Nephron (organoid): ENCODE measurements at regions not wholly inside any gene's neighbourhood (a gene's known extent, or its start where the extent isn't known, plus 50 kb on each side); places are given as distances from the start of the nearest gene placed in this dataset.

Experiments
- H3K27ac Mint-ChIP-seq, 3 experiments: 2 replicates each; pipeline ENCODE4 v1.8.0; 2020; ENCODE audit warnings: mixed read lengths in 3 of 3, mild to moderate bottlenecking in 2 of 3, moderate library complexity in 1 of 3
- H3K27me3 Mint-ChIP-seq: 2 replicates; pipeline ENCODE4 v1.8.0; 2021; ENCODE audit warnings: low read depth, mild to moderate bottlenecking, moderate library complexity, mixed read lengths
- H3K36me3 Mint-ChIP-seq: 2 replicates; pipeline ENCODE4 v1.8.0; 2020; ENCODE audit warnings: low read depth, mixed read lengths
- H3K4me1 Mint-ChIP-seq: 2 replicates; pipeline ENCODE4 v1.8.0; 2020; ENCODE audit warnings: mixed read lengths
- H3K4me3 Mint-ChIP-seq, 3 experiments: 2 replicates each; pipeline ENCODE4 v1.8.0; 2020; ENCODE audit warnings: mild to moderate bottlenecking in 3 of 3, mixed read lengths in 3 of 3, moderate library complexity in 2 of 3
- H3K9me3 Mint-ChIP-seq: 2 replicates; pipeline ENCODE4 v1.8.0; 2020; ENCODE audit warnings: mixed read lengths
- TF ChIP-seq, protein P1 (sequence below), 3 experiments: fragments of 200-600 bp; sonication (generic); IDR thresholded peaks; one replicate each; pipeline ENCODE4 v1.5.0; 2021; ENCODE audit warnings: antibody characterized with exemption in 3 of 3; ENCODE audit not compliant: unreplicated experiment in 3 of 3

DNA sequence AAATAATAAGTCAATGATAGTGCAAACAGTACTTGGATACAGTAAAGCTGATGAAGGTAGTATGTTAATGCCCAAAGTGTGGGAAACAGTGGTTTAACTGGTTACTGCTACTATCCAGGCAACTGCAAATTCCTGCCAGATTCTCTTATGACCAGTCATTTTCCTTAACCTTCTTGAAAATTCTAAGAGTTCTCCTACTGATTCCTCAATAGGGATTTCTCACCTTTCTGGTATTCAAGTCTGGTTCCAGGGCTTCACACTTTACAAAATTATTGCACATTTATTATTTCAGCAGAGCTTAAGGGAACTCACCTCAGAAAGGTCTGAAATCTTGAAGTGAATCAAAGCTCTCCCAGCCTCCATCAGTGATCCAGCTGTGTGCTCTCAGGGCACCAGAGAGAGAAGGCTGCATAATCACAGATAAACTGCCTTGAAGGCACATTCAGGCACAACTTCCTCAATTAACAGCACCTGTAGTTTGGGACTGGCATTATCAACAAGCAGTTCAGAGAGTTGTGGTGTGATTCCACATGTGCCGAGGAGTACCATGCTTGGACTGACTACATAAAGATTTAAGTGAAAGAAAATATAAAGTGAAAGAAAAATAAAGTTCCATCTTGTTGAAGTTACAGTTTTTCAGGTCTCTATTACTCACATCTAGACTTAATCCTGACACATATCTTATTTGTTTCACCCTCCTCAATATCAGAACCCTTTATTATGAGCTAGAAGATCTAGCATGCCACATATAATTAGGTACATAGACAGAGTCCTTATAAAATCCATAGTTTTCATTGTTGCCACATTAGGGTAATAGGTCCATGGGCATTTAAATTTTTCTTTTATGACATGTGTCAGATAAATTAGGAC, 59.5 kb upstream of the TIPARP start:
- TF ChIP-seq, protein P1, sequence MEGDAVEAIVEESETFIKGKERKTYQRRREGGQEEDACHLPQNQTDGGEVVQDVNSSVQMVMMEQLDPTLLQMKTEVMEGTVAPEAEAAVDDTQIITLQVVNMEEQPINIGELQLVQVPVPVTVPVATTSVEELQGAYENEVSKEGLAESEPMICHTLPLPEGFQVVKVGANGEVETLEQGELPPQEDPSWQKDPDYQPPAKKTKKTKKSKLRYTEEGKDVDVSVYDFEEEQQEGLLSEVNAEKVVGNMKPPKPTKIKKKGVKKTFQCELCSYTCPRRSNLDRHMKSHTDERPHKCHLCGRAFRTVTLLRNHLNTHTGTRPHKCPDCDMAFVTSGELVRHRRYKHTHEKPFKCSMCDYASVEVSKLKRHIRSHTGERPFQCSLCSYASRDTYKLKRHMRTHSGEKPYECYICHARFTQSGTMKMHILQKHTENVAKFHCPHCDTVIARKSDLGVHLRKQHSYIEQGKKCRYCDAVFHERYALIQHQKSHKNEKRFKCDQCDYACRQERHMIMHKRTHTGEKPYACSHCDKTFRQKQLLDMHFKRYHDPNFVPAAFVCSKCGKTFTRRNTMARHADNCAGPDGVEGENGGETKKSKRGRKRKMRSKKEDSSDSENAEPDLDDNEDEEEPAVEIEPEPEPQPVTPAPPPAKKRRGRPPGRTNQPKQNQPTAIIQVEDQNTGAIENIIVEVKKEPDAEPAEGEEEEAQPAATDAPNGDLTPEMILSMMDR (IDR thresholded peaks at IDR 0.05; ENCODE audit: unreplicated experiment in 3 of 3), result no peak
- Mint-ChIP-seq H3K4me1 (no peaks in the 10 kb centered on the region), H3K27ac (no peak overlapping the region), H3K27me3 (no peaks in the 10 kb centered on the region), H3K4me3 (no peak overlapping the region), H3K9me3 (no peaks in the 10 kb centered on the region), H3K36me3 (no peaks in the 10 kb centered on the region)

DNA sequence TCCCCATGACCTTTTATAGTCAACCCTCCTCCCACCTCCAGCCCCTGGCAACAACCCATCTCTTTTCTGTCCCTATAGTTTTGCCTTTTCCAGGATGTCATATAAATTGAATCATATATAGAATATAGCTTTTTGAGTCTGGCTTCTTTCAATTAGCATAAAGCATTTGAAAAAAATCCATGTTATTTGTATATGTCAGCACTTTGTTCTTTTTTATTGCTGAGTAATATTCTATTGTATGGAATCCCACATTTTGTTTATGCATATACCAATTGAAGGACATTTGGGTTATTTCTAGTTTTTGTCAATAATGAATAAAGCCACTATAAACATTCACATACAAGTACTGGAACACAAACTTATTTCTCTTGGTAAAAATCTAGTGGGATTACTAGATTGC, 58.0 kb upstream of the SSR3 start:
- Mint-ChIP-seq H3K4me1 (peaks cover 7% of the 10 kb centered on the region), H3K4me3 (no peak overlapping the region), H3K36me3 (no peaks in the 10 kb centered on the region), H3K27ac (no peak overlapping the region), H3K27me3 (no peaks in the 10 kb centered on the region), H3K9me3 (no peaks in the 10 kb centered on the region)
- TF ChIP-seq, protein P1 (IDR thresholded peaks at IDR 0.05; ENCODE audit: unreplicated experiment in 3 of 3), result no peak

DNA sequence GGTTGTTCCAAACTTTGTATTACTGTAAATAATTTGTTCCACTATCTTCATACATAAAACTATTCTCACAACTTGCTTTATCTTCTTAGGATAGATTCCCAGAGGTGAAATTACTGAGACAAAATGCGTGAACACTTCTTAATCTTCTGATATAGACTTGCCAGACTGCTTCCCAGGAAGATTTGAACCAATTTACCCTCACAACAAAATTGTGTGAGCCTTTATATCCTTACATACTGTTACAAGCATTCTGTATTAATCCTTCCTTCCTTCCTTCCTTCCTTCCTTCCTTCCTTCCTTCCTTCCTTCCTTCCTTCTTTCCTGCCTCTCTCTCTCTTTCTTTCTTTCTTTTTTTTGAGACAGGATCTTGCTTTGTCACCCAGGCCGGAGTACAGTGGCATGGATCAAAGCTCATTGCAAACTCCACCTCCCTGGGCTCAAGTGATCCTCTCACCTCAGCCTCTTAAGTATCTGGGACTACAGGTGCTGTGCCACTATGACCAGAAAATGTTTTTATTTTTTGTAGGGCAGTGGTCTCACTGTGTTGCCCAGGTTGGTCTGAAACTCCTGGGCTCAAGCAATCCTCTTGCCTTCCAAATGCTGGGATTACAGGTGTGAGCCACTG, 57.1 kb upstream of the SSR3 start:
- no peak overlapping the region for H3K27ac Mint-ChIP-seq
- peaks cover 7% of the 10 kb centered on the region for H3K4me1 Mint-ChIP-seq
- TF ChIP-seq, protein P1 (IDR thresholded peaks at IDR 0.05; ENCODE audit: unreplicated experiment in 3 of 3), result no peak
- no peak overlapping the region for H3K4me3 Mint-ChIP-seq
- no peaks in the 10 kb centered on the region for H3K36me3 Mint-ChIP-seq
- no peaks in the 10 kb centered on the region for H3K9me3 Mint-ChIP-seq
- no peaks in the 10 kb centered on the region for H3K27me3 Mint-ChIP-seq

DNA sequence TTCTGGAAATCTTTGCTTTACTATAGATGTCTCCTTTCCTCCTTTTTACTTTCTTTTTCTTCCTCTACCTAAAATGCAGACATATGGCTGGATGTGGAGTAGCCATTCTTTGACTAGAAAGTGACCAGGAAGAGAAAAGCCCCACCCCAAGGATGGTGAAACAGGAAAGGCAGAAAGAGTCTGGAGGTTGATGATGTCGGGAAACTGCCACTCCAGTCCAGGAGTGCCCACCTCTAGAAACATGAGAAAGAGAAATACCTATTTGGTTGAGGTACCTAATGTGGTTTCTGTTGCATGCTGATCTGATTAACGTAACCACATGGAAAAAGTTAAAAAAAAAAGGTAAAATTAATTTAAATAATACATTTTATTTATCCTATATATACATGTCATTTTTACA, 55.2 kb upstream of the SSR3 start:
- Mint-ChIP-seq H3K4me1 (peaks cover 15% of the 10 kb centered on the region), H3K27ac (no peak overlapping the region), H3K4me3 (no peak overlapping the region), H3K9me3 (no peaks in the 10 kb centered on the region), H3K27me3 (no peaks in the 10 kb centered on the region), H3K36me3 (no peaks in the 10 kb centered on the region)
- TF ChIP-seq, protein P1 (IDR thresholded peaks at IDR 0.05; ENCODE audit: unreplicated experiment in 3 of 3), result no peak

DNA sequence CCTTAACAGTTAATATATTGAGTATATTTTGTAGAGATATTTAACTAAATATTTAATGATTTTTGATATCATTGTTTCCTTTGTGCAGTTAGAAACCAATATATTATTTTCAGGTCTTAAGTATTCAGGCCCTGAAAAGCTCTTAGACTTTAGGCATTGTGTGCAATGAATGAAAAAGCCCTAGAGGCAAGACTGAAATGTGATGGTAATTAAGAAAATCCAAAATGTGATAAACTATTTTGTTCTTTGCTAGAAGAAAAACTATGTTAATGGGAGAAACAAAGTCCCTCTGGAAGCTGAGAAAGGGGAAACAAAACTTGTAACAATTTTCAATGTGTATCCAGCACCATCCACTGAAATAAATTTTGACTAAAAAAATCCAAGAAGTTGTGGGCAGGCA, 54.6 kb upstream of the SSR3 start:
- Mint-ChIP-seq H3K9me3 (no peaks in the 10 kb centered on the region), H3K27ac (no peak overlapping the region), H3K4me3 (no peak overlapping the region), H3K36me3 (no peaks in the 10 kb centered on the region), H3K27me3 (no peaks in the 10 kb centered on the region), H3K4me1 (peaks cover 17% of the 10 kb centered on the region)
- TF ChIP-seq, protein P1 (IDR thresholded peaks at IDR 0.05; ENCODE audit: unreplicated experiment in 3 of 3), result no peak
